ENCODE measurements at regions not wholly inside any gene's neighbourhood (a gene's known extent, or its start where the extent isn't known, plus 50 kb on each side); places are given as distances from the start of the nearest gene placed in this dataset.

DNA sequence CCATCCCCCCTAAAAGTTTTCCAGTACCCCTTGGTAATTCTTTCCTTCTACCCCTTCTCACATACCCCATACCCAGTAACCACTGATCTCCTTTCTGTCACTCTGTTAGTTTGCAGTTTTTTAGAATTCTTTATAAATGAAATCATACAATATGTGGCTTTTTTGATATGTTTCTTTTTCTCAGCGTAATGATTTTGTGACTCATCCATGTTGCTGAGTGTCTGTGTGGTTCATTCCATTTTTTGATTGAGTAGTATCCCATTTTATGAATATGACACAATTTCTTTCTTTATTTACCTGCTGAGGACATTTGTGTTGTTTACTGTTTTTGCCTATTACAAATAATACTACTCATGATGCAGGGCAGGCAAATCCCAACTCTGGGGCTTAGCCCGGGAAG, 1605.3 kb downstream of the BRINP3 start:
- no peak for ATAC-seq
- CTCF ChIA-PET: no interaction called here
- 22% methylated on average over 2 of the region's 2 CpGs for WGBS (ENCODE audit: missing lambda C conversion rate)

GRCh38 chr1:188877668-188878067, 1600.0 kb downstream of the BRINP3 start:
- Histone ChIP-seq H3K4me2 (no peak overlapping the region), H3K27ac (no peak overlapping the region), H3K9me3 (no peaks in the 10 kb centered on the region), H3K4me3 (no peak overlapping the region), H3K4me1 (no peaks in the 10 kb centered on the region)
- no peak for TF ChIP-seq SMC3 (IDR thresholded peaks at IDR 0.05)
- FAIRE-seq (no peak), ATAC-seq (no peak), DNase-seq (ENCODE audit: low read depth in 1 of 2, low spot score in 1 of 2) (peak in 1 of 2 experiments; percentile 6)
- ChIA-PET POLR2A (no interaction called here), CTCF (no interaction called here)
- 77% methylated on average over 2 of the region's 2 CpGs for WGBS (ENCODE audit: missing lambda C conversion rate)

More for the DNA sequence above, 1605.3 kb downstream of the BRINP3 start:
- DNase-seq (ENCODE audit: low read depth in 1 of 2, low spot score in 1 of 2): no peak
- H3K27ac ChIP-seq: no peak overlapping the region
- no peaks in the 10 kb centered on the region for H3K9me3 ChIP-seq
- no peak overlapping the region for H3K4me3 ChIP-seq
- no peak overlapping the region for H3K4me2 ChIP-seq
- H3K4me1 ChIP-seq: no peaks in the 10 kb centered on the region
- FAIRE-seq: no peak
- POLR2A ChIA-PET: no interaction called here
- TF ChIP-seq CHD2 (IDR thresholded peaks at IDR 0.05; ENCODE audit: low read length, partially characterized antibody): no peak
- no peak for TF ChIP-seq HOXB5 (CRISPR knock-in tag; IDR thresholded peaks at IDR 0.05)
- TF ChIP-seq HEYL (CRISPR knock-in tag; IDR thresholded peaks at IDR 0.05): no peak
- no peak for TF ChIP-seq FOSB (CRISPR knock-in tag; IDR thresholded peaks at IDR 0.05)
- no peak for TF ChIP-seq EP300 (IDR thresholded peaks at IDR 0.05)
- no peak for TF ChIP-seq ESRRA (IDR thresholded peaks at IDR 0.05; ENCODE audit: borderline replicate concordance, low read length)
- no peak for TF ChIP-seq BHLHE40 (IDR thresholded peaks at IDR 0.05; ENCODE audit: low read depth, low read length)
- TF ChIP-seq MAZ (IDR thresholded peaks at IDR 0.05; ENCODE audit: borderline replicate concordance, low read depth, low read length): no peak
- no peak for TF ChIP-seq RFX5 (IDR thresholded peaks at IDR 0.05)
- no peak for TF ChIP-seq KDM5A (IDR thresholded peaks at IDR 0.05)
- no peak for TF ChIP-seq MAFK (IDR thresholded peaks at IDR 0.05; ENCODE audit: partially characterized antibody)
- no peak for TF ChIP-seq USF2 (IDR thresholded peaks at IDR 0.05)
- TF ChIP-seq REST (IDR thresholded peaks at IDR 0.05): no peak

- DNase-seq (ENCODE audit: low read depth in 1 of 2, low spot score in 1 of 2): peak in 1 of 2 experiments; percentile 27
- WGBS (ENCODE audit: missing lambda C conversion rate): 53% methylated on average over 3 of the region's 3 CpGs
- no peak for FAIRE-seq
- H3K4me3 ChIP-seq: no peak overlapping the region
- TF ChIP-seq GATA3 (IDR thresholded peaks at IDR 0.05; ENCODE audit: borderline replicate concordance) (peak; percentile 21; the same call in 1 of the 2 replicates), EHF (CRISPR knock-in tag; IDR thresholded peaks at IDR 0.05) (no peak)
- ATAC-seq: peak in 1 of 2 experiments; percentile 34; a peak in 2 of 6 replicates
- CTCF ChIA-PET: no interaction called here
- H3K4me2 ChIP-seq: no peak overlapping the region
- no peaks in the 10 kb centered on the region for H3K9me3 ChIP-seq
- POLR2A ChIA-PET: no interaction called here
- H3K4me1 ChIP-seq: no peaks in the 10 kb centered on the region
- H3K27ac ChIP-seq: no peak overlapping the region
These were observed 1589.3 kb downstream of the BRINP3 start for GRCh38 chr1:188888386-188888785.

- Histone ChIP-seq H3K4me2 (no peak overlapping the region), H3K9me3 (no peaks in the 10 kb centered on the region), H3K4me1 (no peaks in the 10 kb centered on the region), H3K27ac (no peak overlapping the region), H3K4me3 (no peak overlapping the region)
- DNase-seq (ENCODE audit: low read depth in 1 of 2, low spot score in 1 of 2) (no peak), ATAC-seq (no peak), FAIRE-seq (no peak)
- POLR2A ChIA-PET: no interaction called here
- 65% methylated on average over 7 of the region's 7 CpGs for WGBS (ENCODE audit: missing lambda C conversion rate)
- CTCF ChIA-PET: no interaction called here
- no peak for TF ChIP-seq BCL3 (IDR thresholded peaks at IDR 0.05)
- TF ChIP-seq ZNF302 (CRISPR knock-in tag; IDR thresholded peaks at IDR 0.05): no peak
- TF ChIP-seq SREBF2 (IDR thresholded peaks at IDR 0.05): no peak
- no peak for TF ChIP-seq POLR2AphosphoS2 (conservative IDR thresholded peaks at IDR 0.05; ENCODE audit: low read length)
- TF ChIP-seq ZFP36 (IDR thresholded peaks at IDR 0.05; ENCODE audit: borderline replicate concordance, partially characterized antibody): no peak
- no peak for TF ChIP-seq NPAS2 (CRISPR knock-in tag; IDR thresholded peaks at IDR 0.05; ENCODE audit: borderline replicate concordance)
- TF ChIP-seq, protein P1, sequence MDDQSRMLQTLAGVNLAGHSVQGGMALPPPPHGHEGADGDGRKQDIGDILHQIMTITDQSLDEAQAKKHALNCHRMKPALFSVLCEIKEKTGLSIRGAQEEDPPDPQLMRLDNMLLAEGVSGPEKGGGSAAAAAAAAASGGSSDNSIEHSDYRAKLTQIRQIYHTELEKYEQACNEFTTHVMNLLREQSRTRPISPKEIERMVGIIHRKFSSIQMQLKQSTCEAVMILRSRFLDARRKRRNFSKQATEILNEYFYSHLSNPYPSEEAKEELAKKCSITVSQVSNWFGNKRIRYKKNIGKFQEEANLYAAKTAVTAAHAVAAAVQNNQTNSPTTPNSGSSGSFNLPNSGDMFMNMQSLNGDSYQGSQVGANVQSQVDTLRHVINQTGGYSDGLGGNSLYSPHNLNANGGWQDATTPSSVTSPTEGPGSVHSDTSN (IDR thresholded peaks at IDR 0.05): no peak
- TF ChIP-seq BHLHE40 (IDR thresholded peaks at IDR 0.05; ENCODE audit: low read depth, low read length): no peak
- TF ChIP-seq EP300 (IDR thresholded peaks at IDR 0.05): no peak
- TF ChIP-seq RAD21 (conservative IDR thresholded peaks at IDR 0.05 in 1 of 2, IDR thresholded peaks at IDR 0.05 in 1 of 2): no peak
- TF ChIP-seq MYC (IDR thresholded peaks at IDR 0.05; ENCODE audit: borderline replicate concordance, low read length): no peak
- no peak for TF ChIP-seq CHD4 (IDR thresholded peaks at IDR 0.05; ENCODE audit: borderline replicate concordance)
- TF ChIP-seq CHD2 (IDR thresholded peaks at IDR 0.05; ENCODE audit: low read length, partially characterized antibody): no peak
- no peak for TF ChIP-seq ESRRA (IDR thresholded peaks at IDR 0.05; ENCODE audit: borderline replicate concordance, low read length)
- no peak for TF ChIP-seq FOSB (CRISPR knock-in tag; IDR thresholded peaks at IDR 0.05)
These were observed 1588.5 kb downstream of the BRINP3 start for GRCh38 chr1:188889166-188889565.

Data from A549 (cell line).